GM23338 (cell line): ENCODE measurements at regions not wholly inside any gene's neighbourhood (a gene's known extent, or its start where the extent isn't known, plus 50 kb on each side); places are given as distances from the start of the nearest gene placed in this dataset.

Experiments used
- ATAC-seq: fragments of 200-7000 bp; cut with Tn5 transposase; 3 replicates; pipeline ENCODE4 v1.9.1; 2020
- DNase-seq: peaks from one replicate; pipeline ENCODE4 v3.0.0-alpha.2; 2015; ENCODE audit warnings: low spot score
- H2AFZ ChIP-seq: fragments of 200-600 bp; sonication (generic); 2 replicates; pipeline ENCODE4 v1.8.0; 2016; ENCODE audit warnings: antibody characterized with exemption, mild to moderate bottlenecking, moderate library complexity
- H3F3A ChIP-seq: fragments of 200-600 bp; sonication (generic); replicated peaks from 2 replicates; pipeline ENCODE4 v1.8.0; 2017; ENCODE audit warnings: antibody characterized with exemption, mixed run types, low read depth
- H3K27ac ChIP-seq: fragments of 200-600 bp; sonication (generic); 2 replicates; pipeline ENCODE4 v1.6.1; 2016; ENCODE audit warnings: low read depth
- H3K27me3 ChIP-seq: fragments of 200-600 bp; sonication (generic); 2 replicates; pipeline ENCODE4 v1.8.0; 2016; ENCODE audit warnings: mild to moderate bottlenecking, mixed run types, moderate library complexity; ENCODE audit not compliant: insufficient read depth
- H3K36me3 ChIP-seq: fragments of 200-600 bp; sonication (generic); 2 replicates; pipeline ENCODE4 v1.8.0; 2016; ENCODE audit warnings: mild to moderate bottlenecking; ENCODE audit not compliant: insufficient read depth
- H3K4me1 ChIP-seq: fragments of 200-600 bp; sonication (generic); 2 replicates; pipeline ENCODE4 v1.8.0; 2016; ENCODE audit warnings: mild to moderate bottlenecking, moderate library complexity; ENCODE audit not compliant: insufficient read depth
- H3K4me2 ChIP-seq: fragments of 200-600 bp; sonication (generic); 2 replicates; pipeline ENCODE4 v1.7.1; 2017; ENCODE audit warnings: mixed run types
- H3K4me3 ChIP-seq: fragments of 200-600 bp; sonication (generic); 2 replicates; pipeline ENCODE4 v1.6.1; 2016; ENCODE audit warnings: mixed run types
- H3K79me2 ChIP-seq: fragments of 200-600 bp; sonication (generic); replicated peaks from 2 replicates; pipeline ENCODE4 v1.8.0; 2017; ENCODE audit warnings: mild to moderate bottlenecking; ENCODE audit not compliant: insufficient read depth
- H3K9me2 ChIP-seq: fragments of 200-600 bp; sonication (generic); 2 replicates; pipeline ENCODE4 v1.8.0; 2017; ENCODE audit not compliant: insufficient read depth
- H4K20me1 ChIP-seq: fragments of 200-600 bp; sonication (generic); replicated peaks from 2 replicates; pipeline ENCODE4 v1.8.0; 2017; ENCODE audit warnings: mild to moderate bottlenecking; ENCODE audit not compliant: insufficient read depth
- H3K27ac Mint-ChIP-seq: 2 replicates; pipeline ENCODE4 v1.8.0; 2020; ENCODE audit warnings: inconsistent platforms, mild to moderate bottlenecking, moderate library complexity, mixed read lengths
- H3K27me3 Mint-ChIP-seq: 3 replicates; pipeline ENCODE4 v1.8.0; 2022; ENCODE audit warnings: low read depth, mild to moderate bottlenecking, moderate library complexity, mixed read lengths, inconsistent platforms; ENCODE audit not compliant: insufficient read depth, poor library complexity
- H3K36me3 Mint-ChIP-seq: 3 replicates; pipeline ENCODE4 v1.8.0; 2021; ENCODE audit warnings: low read depth, mild to moderate bottlenecking, inconsistent platforms, moderate library complexity, mixed read lengths
- H3K4me1 Mint-ChIP-seq: 3 replicates; pipeline ENCODE4 v1.8.0; 2020; ENCODE audit warnings: mild to moderate bottlenecking, inconsistent platforms, mixed read lengths
- H3K4me3 Mint-ChIP-seq: 3 replicates; pipeline ENCODE4 v1.8.0; 2021; ENCODE audit warnings: moderate library complexity, mild to moderate bottlenecking, inconsistent platforms, mixed read lengths
- H3K9me3 Mint-ChIP-seq: 3 replicates; pipeline ENCODE4 v1.8.0; 2020; ENCODE audit warnings: moderate library complexity, mild to moderate bottlenecking, inconsistent platforms, mixed read lengths
- CREB1 ChIP-seq: fragments of 250-450 bp; sonication (Bioruptor Pico); IDR thresholded peaks from 2 replicates; pipeline ENCODE4 v1.5.0; 2020; ENCODE audit warnings: low read depth, mild to moderate bottlenecking, moderate library complexity
- CTCF ChIP-seq, 2 experiments: fragments of 200-600 bp in 1 of 2; sonication (generic) in 1 of 2; conservative IDR thresholded peaks; 2 replicates each; pipeline versions ENCODE4 v1.5.1 to v1.6.1; 2016 to 2017; ENCODE audit warnings: antibody characterized with exemption in 2 of 2, low read depth in 2 of 2, mild to moderate bottlenecking in 2 of 2, moderate library complexity in 1 of 2
- ETS1 ChIP-seq: IDR thresholded peaks from 2 replicates; pipeline ENCODE4 v1.6.1; 2016; ENCODE audit warnings: antibody characterized with exemption
- EZH2 ChIP-seq: fragments of 200-600 bp; sonication (generic); IDR thresholded peaks from one replicate; pipeline ENCODE4 v1.8.0; 2017; ENCODE audit warnings: antibody characterized with exemption, mild to moderate bottlenecking, low read depth; ENCODE audit not compliant: unreplicated experiment
- EZH2phosphoT487 ChIP-seq: fragments of 200-600 bp; sonication (generic); IDR thresholded peaks from one replicate; pipeline ENCODE4 v1.8.1; 2018; ENCODE audit warnings: antibody characterized with exemption; ENCODE audit not compliant: unreplicated experiment
- JUNB ChIP-seq: IDR thresholded peaks from one replicate; pipeline ENCODE4 v1.6.1; 2016; ENCODE audit warnings: antibody characterized with exemption; ENCODE audit not compliant: unreplicated experiment
- NANOG ChIP-seq: IDR thresholded peaks from 2 replicates; pipeline ENCODE4 v1.6.1; 2016; ENCODE audit warnings: antibody characterized with exemption, borderline replicate concordance
- POLR2AphosphoS5 ChIP-seq: IDR thresholded peaks from 2 replicates; pipeline ENCODE4 v1.6.1; 2016; ENCODE audit warnings: antibody characterized with exemption, low read depth
- REST ChIP-seq: IDR thresholded peaks from one replicate; pipeline ENCODE4 v1.6.1; 2018; ENCODE audit warnings: antibody characterized with exemption; ENCODE audit not compliant: unreplicated experiment
- STAT1 ChIP-seq: IDR thresholded peaks from one replicate; pipeline ENCODE4 v1.6.1; 2016; ENCODE audit warnings: antibody characterized with exemption; ENCODE audit not compliant: unreplicated experiment
- ZNF114 ChIP-seq: fragments of 250-450 bp; sonication (Bioruptor Pico); IDR thresholded peaks from 2 replicates; pipeline ENCODE4 v1.5.0; 2020; ENCODE audit warnings: mild to moderate bottlenecking, moderate library complexity
- ZNF331 ChIP-seq: fragments of 250-450 bp; sonication (Bioruptor Pico); IDR thresholded peaks from 2 replicates; pipeline ENCODE4 v1.5.0; 2020; ENCODE audit warnings: low read depth, mild to moderate bottlenecking, moderate library complexity
- ZNF462 ChIP-seq: fragments of 250-450 bp; sonication (Bioruptor Pico); IDR thresholded peaks from 2 replicates; pipeline ENCODE4 v1.5.0; 2020; ENCODE audit warnings: mild to moderate bottlenecking, moderate library complexity

GRCh38 chr6:40661726-40662125 is 74.6 kb upstream of the LRFN2 start:
- peaks cover 4% of the 10 kb centered on the region; the same call in 2 of the 3 replicates for H3K4me1 Mint-ChIP-seq
- H3K27me3 Mint-ChIP-seq: peaks cover 3% of the 10 kb centered on the region
- H3K36me3 Mint-ChIP-seq: peaks cover 14% of the 10 kb centered on the region; the same call in 2 of the 3 replicates
- ATAC-seq: no peak
- Histone ChIP-seq H3K27me3 (no peaks in the 10 kb centered on the region), H3F3A (no peaks in the 10 kb centered on the region), H3K9me2 (no peaks in the 10 kb centered on the region), H3K36me3 (no peaks in the 10 kb centered on the region), H3K79me2 (no peaks in the 10 kb centered on the region), H2AFZ (no peak overlapping the region), H3K4me3 (no peak overlapping the region), H3K27ac (no peak overlapping the region), H4K20me1 (no peaks in the 10 kb centered on the region), H3K4me2 (no peak overlapping the region), H3K4me1 (no peaks in the 10 kb centered on the region)
- TF ChIP-seq ZNF462 (CRISPR knock-in tag) (no peak), CTCF (conservative IDR thresholded peaks at IDR 0.05; ENCODE audit: low read depth in 2 of 2) (no peak), NANOG (no peak), ZNF114 (CRISPR knock-in tag) (no peak), ETS1 (no peak), CREB1 (no peak), POLR2AphosphoS5 (no peak), ZNF331 (CRISPR knock-in tag) (no peak), EZH2phosphoT487 (no peak), REST (no peak), STAT1 (no peak), EZH2 (no peak), JUNB (no peak)
- no peak for DNase-seq
- peaks cover 27% of the 10 kb centered on the region for H3K9me3 Mint-ChIP-seq
- H3K4me3 Mint-ChIP-seq: no peak overlapping the region
- no peak overlapping the region for H3K27ac Mint-ChIP-seq
